Activated T-cell treated with anti-CD3 and anti-CD28 coated beads, Interleukin-2, amount 50 U/mL, for 72 hours (primary cell): ENCODE measurements at regions not wholly inside any gene's neighbourhood (a gene's known extent, or its start where the extent isn't known, plus 50 kb on each side); places are given as distances from the start of the nearest gene placed in this dataset.

Experiments used
- ATAC-seq, 2 donors: fragments of 150-1000 bp; cut with Tn5 transposase; replicated peaks in 1 of 2; 2 replicates each; pipeline ENCODE4 v1.10.0; 2021; ENCODE audit warnings: moderate library complexity in 2 of 2, mild to moderate bottlenecking in 1 of 2
- DNase-seq, 2 donors: peaks; one replicate each; pipeline ENCODE4 v3.0.0; 2021 to 2022; ENCODE audit warnings: mixed read lengths in 1 of 2
- H3K27ac Mint-ChIP-seq: one replicate; pipeline ENCODE4 v1.8.0; 2022; ENCODE audit warnings: mild to moderate bottlenecking, moderate library complexity, mixed read lengths
- H3K27me3 Mint-ChIP-seq: one replicate; pipeline ENCODE4 v1.8.0; 2022; ENCODE audit warnings: low read depth, mixed read lengths
- H3K36me3 Mint-ChIP-seq, 2 donors: one replicate each; pipeline ENCODE4 v1.8.0; 2022; ENCODE audit warnings: mixed read lengths in 2 of 2, mild to moderate bottlenecking in 1 of 2; ENCODE audit not compliant: insufficient read depth in 2 of 2
- H3K4me1 Mint-ChIP-seq: one replicate; pipeline ENCODE4 v1.8.0; 2022; ENCODE audit warnings: low read depth, mixed read lengths
- H3K4me3 Mint-ChIP-seq, 2 donors: one replicate each; pipeline ENCODE4 v1.8.0; 2022; ENCODE audit warnings: mild to moderate bottlenecking in 2 of 2, mixed read lengths in 2 of 2, moderate library complexity in 2 of 2
- H3K9me3 Mint-ChIP-seq, 2 donors: one replicate each; pipeline ENCODE4 v1.8.0; 2022; ENCODE audit warnings: mixed read lengths in 2 of 2

DNA sequence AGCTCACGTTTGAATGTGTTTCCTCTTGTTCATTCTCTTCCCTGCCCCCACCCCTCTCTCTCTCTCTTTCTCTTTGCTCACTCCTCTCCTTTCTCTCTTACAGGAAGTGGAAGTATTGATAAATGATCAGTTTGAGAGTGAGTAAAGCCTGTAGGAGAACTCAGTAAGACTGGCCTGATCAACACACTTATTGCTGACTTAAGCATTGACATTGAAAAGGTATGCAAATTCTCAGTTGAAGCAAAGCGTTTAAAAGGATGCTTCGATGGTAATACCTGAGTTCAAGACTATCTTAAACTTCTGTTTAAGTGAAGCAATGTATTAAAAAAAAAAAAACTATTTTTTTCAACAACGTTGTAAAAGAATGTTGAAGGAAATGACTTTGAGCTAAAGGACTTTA is 115.7 kb upstream of the DDX18 start:
- DNase-seq (no peak), ATAC-seq (no peak)
- H3K27me3 Mint-ChIP-seq = no peaks in the 10 kb centered on the region
- no peaks in the 10 kb centered on the region for H3K4me1 Mint-ChIP-seq
- no peaks in the 10 kb centered on the region for H3K9me3 Mint-ChIP-seq
- no peak overlapping the region for H3K27ac Mint-ChIP-seq
- no peaks in the 10 kb centered on the region for H3K36me3 Mint-ChIP-seq
- H3K4me3 Mint-ChIP-seq = no peak overlapping the region

DNA sequence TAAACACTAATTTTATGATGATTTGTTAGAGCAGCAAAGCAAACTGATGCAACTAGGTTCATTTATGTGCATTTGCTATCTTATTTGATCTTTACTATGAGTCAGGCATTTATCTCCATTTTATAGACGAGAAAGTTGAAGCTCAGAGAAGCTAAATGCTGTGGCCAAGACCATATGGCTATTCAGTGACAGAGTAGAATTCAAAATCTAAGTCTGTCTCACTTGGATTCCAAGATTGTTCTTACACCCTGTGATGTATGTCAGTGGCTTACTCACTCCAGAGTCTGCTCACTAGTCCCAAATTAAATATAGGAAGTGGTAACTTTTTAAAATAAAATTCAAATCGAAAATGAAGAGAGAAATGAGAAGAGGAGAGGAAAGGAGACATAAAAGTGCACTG is 114.0 kb upstream of the DDX18 start:
- Mint-ChIP-seq H3K27me3 (no peaks in the 10 kb centered on the region), H3K4me3 (no peak overlapping the region), H3K36me3 (no peaks in the 10 kb centered on the region), H3K27ac (no peak overlapping the region), H3K9me3 (peaks cover 0 to 4% of the 10 kb centered on the region in 2 donors), H3K4me1 (no peaks in the 10 kb centered on the region)
- ATAC-seq (no peak), DNase-seq (no peak)

DNA sequence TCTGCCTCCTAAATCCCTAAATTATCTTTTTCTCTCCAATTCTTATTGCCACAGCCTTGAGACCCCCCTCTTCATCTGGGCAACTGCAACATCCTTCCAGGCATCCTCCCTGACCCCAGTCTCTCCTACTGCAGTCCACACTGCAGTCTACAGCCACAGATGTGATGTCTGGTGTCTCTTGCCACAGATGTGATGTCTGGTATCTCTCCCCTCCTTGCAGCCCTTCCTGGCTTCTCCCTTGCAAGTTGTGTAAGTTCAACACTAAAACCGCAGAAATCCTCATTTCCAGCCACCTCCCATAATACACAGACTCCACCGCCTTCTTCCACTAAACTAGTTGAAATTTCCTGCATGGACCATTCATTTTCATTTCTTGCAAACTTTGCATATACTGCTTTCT is 113.1 kb upstream of the DDX18 start:
- DNase-seq (no peak), ATAC-seq (no peak)
- no peaks in the 10 kb centered on the region for H3K4me1 Mint-ChIP-seq
- H3K4me3 Mint-ChIP-seq = no peak overlapping the region
- H3K9me3 Mint-ChIP-seq = peaks cover 0 to 4% of the 10 kb centered on the region in 2 donors
- no peaks in the 10 kb centered on the region for H3K27me3 Mint-ChIP-seq
- no peaks in the 10 kb centered on the region for H3K36me3 Mint-ChIP-seq
- H3K27ac Mint-ChIP-seq = no peak overlapping the region

DNA sequence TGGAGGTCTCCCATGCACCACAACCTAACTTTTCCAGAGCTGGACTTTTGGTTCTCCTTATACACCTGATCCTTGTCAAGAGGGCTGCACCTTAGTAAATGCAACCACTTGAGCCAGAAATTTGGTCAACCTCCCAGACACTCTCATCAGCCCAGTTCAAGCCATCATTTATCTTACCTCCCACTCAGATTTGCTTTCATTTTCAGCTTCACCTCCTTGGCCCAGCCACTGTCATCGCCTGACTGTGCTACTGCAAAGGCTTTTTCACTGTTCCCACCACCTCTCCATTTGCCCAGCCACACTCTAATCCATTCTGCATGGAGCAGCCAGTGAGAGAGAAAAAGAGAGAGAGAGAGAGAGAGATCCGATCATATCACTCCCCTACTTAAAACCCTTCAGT is 112.4 kb upstream of the DDX18 start:
- no peaks in the 10 kb centered on the region for H3K4me1 Mint-ChIP-seq
- H3K27ac Mint-ChIP-seq = no peak overlapping the region
- H3K36me3 Mint-ChIP-seq = no peaks in the 10 kb centered on the region

DNA sequence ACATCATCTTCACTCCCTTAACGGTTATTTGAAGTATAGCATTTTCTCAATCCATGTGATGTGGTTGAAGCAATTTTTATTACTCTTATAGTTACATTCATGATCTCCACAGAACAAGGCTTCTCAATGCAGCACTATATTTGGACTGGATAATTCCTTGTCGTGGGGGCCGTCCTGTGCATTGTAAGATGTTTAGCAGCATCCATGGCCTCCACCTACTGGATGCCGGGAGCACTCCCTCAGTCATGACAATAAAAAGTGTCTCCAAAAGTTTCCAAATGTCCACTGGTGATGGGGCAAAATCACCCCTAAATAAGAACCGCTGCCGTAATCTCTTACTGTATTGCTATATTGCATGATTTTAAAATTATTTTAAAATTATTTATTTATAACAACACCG is 110.6 kb upstream of the DDX18 start:
- DNase-seq (no peak), ATAC-seq (no peak)
- H3K9me3 Mint-ChIP-seq = peaks cover 0 to 4% of the 10 kb centered on the region in 2 donors
- no peak overlapping the region for H3K27ac Mint-ChIP-seq
- H3K36me3 Mint-ChIP-seq = no peaks in the 10 kb centered on the region
- H3K4me1 Mint-ChIP-seq = no peaks in the 10 kb centered on the region
- no peak overlapping the region for H3K4me3 Mint-ChIP-seq
- H3K27me3 Mint-ChIP-seq = peaks cover 3% of the 10 kb centered on the region

More for the DNA sequence above, 112.4 kb upstream of the DDX18 start:
- Mint-ChIP-seq H3K4me3 (no peak overlapping the region), H3K9me3 (peaks cover 0 to 4% of the 10 kb centered on the region in 2 donors), H3K27me3 (no peaks in the 10 kb centered on the region)
- no peak for ATAC-seq
- no peak for DNase-seq

DNA sequence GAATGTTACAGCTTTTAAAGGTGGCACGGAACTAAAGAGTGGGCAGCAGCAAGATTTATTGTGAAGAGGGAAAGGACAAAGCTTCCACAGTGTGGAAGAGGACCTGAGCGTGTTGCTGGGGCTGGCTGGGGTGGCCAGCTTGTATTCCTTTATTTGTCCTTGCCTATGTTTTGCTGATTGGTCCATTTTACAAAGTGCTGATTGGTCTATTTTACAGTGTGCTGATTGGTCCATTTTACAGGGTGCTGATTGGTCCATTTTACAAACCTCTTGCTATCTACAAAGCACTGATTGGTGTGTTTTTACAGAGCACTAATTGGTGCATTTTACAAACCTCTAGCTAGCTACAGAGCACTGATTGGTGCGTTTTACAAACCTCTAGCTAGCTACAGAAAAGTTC is 109.7 kb upstream of the DDX18 start:
- H3K27ac Mint-ChIP-seq = no peak overlapping the region
- H3K36me3 Mint-ChIP-seq = no peaks in the 10 kb centered on the region
- no peak for DNase-seq
- H3K27me3 Mint-ChIP-seq = peaks cover 6% of the 10 kb centered on the region
- H3K9me3 Mint-ChIP-seq = peaks cover 0 to 4% of the 10 kb centered on the region in 2 donors
- no peaks in the 10 kb centered on the region for H3K4me1 Mint-ChIP-seq
- ATAC-seq = no peak
- no peak overlapping the region for H3K4me3 Mint-ChIP-seq

DNA sequence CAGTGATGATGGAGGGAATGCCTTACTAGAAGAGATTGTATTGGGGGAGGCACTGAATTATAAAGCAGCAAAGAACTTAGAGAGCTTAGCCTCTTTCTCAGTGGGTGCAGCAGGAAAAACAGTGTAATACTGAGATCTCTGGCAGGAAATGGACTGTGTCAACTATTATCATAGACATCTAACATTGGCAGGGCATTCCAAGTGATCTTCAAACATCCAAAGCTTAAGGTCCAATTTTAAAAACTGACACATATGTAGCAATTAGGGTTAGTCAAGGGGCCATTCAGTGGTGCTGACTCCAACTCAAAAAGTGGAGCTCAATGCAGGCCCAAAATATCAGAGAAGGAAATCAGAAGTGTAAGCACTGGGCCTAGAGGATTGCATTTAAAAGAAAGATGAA is 106.6 kb upstream of the DDX18 start:
- Mint-ChIP-seq H3K36me3 (no peaks in the 10 kb centered on the region), H3K9me3 (peaks cover 0 to 8% of the 10 kb centered on the region in 2 donors), H3K27ac (no peak overlapping the region), H3K4me3 (no peak overlapping the region), H3K4me1 (no peaks in the 10 kb centered on the region), H3K27me3 (peaks cover 6% of the 10 kb centered on the region)
- no peak for ATAC-seq
- no peak for DNase-seq

DNA sequence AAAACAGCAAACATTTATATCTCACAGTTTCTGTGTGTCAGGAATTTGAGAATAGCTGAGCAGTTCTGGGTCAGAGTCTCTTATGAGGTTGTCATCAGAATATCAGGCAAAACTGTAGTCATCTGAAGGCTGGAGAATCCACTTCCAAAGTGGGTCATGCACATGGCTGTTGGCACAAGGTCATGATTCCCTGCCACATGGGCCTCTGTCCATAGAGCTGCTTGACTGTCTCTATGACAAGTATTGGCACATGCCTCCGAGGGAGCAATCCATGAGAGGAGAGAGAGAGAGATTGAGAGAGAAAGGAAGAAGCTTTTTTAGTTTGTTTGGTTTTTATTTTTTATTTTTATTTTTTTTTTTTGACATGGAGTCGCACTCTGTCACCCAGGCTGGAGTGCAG is 101.8 kb upstream of the DDX18 start:
- H3K9me3 Mint-ChIP-seq = peaks cover 0 to 5% of the 10 kb centered on the region in 2 donors

DNA sequence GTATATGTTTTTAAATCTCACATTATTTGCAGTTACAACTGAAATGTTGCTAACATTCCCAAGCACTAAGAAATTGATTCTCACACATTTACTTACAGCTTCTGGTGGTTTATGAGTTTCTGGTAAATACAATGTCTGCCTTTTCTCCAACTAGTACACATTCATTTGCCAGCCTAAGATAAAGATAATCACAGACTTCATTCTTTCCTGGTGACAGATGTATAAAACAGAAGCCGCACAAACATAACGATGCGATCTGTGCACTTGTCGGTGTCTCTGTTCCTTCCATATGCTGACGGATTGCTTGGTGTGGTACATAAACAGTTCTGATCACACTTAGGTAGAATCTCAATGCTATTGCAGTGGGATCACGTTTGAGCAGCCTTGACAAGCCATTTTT is 100.4 kb upstream of the DDX18 start:
- Mint-ChIP-seq H3K27ac (no peak overlapping the region), H3K27me3 (peaks cover 6% of the 10 kb centered on the region), H3K4me1 (no peaks in the 10 kb centered on the region), H3K4me3 (no peak overlapping the region), H3K9me3 (peaks cover 0 to 5% of the 10 kb centered on the region in 2 donors), H3K36me3 (no peaks in the 10 kb centered on the region)
- no peak for DNase-seq
- ATAC-seq = no peak

More for the DNA sequence above, 101.8 kb upstream of the DDX18 start:
- DNase-seq = no peak
- ATAC-seq = no peak
- Mint-ChIP-seq H3K27me3 (peaks cover 6% of the 10 kb centered on the region), H3K36me3 (no peaks in the 10 kb centered on the region), H3K4me3 (no peak overlapping the region), H3K27ac (no peak overlapping the region), H3K4me1 (no peaks in the 10 kb centered on the region)

DNA sequence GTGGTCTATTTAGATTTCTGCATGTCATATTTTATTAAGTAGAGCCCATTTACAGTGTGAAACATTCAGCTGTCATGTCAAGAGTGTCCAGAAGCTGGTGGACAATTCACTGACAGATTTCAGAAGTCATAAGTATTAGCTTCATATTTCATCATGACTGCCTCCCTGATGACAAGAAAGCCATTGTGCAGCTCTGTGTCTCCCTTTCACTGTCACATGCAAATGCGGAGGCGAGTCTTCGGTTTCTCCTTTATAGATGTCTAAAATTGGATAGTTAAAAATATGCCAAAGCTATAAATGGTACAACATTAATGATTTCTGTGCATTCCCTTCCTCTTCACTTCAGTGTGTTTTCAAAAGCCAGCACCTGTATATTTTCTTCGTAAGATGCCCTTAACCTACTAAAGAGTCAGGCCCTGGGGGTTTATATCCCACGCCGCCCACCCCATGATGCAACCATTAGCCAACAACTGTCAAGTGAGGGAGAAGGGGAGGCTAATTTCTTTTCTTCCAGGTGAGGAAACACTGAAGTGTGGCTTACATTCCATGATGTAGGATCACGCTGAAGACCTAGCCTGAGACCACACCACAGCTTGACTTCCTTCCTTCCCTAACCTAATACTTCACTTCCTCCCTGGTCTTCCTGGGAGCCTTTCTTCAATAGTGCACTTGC is 99.6 kb upstream of the DDX18 start:
- H3K9me3 Mint-ChIP-seq = peaks cover 0 to 5% of the 10 kb centered on the region in 2 donors
- ATAC-seq = no peak

DNA sequence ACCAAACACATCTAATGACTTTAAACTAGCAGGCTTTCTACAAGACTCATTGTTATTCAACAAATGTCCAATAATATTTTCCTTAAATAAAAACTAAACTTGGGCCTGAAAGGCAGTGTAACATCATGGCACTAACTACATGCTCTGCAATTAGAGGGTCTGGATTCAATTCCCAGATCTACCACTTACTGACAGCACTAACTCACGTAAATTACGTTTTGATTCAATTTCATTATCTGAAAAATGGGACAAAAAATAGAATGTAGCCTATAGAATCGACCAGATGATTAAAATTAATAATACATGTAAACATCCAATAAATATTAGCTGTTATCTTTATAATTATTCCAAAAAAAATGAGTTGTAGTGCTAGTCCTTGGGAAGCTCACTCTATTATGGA is 98.0 kb upstream of the DDX18 start:
- ATAC-seq = no peak
- no peak for DNase-seq
- H3K4me3 Mint-ChIP-seq = no peak overlapping the region
- peaks cover 0 to 3% of the 10 kb centered on the region in 2 donors for H3K9me3 Mint-ChIP-seq
- no peak overlapping the region for H3K27ac Mint-ChIP-seq
- no peaks in the 10 kb centered on the region for H3K36me3 Mint-ChIP-seq
- no peaks in the 10 kb centered on the region for H3K4me1 Mint-ChIP-seq
- peaks cover 6% of the 10 kb centered on the region for H3K27me3 Mint-ChIP-seq

More for the DNA sequence above, 99.6 kb upstream of the DDX18 start:
- Mint-ChIP-seq H3K27me3 (peaks cover 6% of the 10 kb centered on the region), H3K36me3 (no peaks in the 10 kb centered on the region), H3K27ac (no peak overlapping the region), H3K4me3 (no peak overlapping the region), H3K4me1 (no peaks in the 10 kb centered on the region)
- DNase-seq = no peak

DNA sequence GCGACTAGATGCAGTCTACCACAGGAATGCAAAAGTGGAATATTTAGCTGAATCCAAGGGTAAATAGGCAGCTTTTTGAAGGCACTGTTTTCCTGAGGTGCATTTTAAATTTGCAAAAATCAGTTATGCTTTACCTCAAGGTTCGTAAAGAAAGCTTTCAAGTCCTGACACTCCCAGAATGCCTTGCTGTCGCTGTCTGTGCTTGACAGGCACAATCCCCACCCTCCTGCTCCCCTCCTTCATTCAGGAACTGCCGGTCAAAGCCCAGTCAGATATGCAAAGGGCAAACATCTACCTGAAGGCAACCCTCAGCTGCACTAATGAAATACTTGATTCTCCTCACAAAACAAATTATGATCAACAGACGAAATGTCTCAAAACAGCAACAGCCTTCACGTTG is 97.4 kb upstream of the DDX18 start:
- Mint-ChIP-seq H3K9me3 (peaks cover 0 to 3% of the 10 kb centered on the region in 2 donors), H3K4me3 (no peak overlapping the region), H3K27ac (no peak overlapping the region), H3K36me3 (no peaks in the 10 kb centered on the region), H3K27me3 (peaks cover 6% of the 10 kb centered on the region), H3K4me1 (no peaks in the 10 kb centered on the region)
- no peak for DNase-seq
- ATAC-seq = no peak

DNA sequence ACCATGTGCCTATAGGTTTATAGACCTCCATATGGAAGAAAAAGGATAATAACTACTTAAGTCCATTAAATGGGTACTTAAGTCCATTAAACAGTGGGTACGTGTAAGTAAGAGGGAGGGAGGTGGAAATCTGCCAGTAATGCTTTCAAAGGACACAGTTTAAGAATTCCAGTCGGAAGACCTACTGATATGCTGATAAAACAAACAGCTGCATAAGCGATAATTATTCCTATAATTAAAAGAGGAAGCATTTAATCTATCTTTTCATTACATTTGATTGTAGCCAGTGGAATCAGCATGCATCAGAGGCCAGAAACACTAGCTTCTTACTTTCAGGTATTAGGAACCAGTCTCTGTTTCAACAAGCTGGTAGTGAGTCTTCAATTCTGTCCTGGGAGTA is 96.4 kb upstream of the DDX18 start:
- peaks cover 6% of the 10 kb centered on the region for H3K27me3 Mint-ChIP-seq
- H3K4me3 Mint-ChIP-seq = no peak overlapping the region
- no peak for DNase-seq
- H3K36me3 Mint-ChIP-seq = no peaks in the 10 kb centered on the region
- peaks cover 0 to 1% of the 10 kb centered on the region in 2 donors for H3K9me3 Mint-ChIP-seq
- ATAC-seq = no peak
- H3K27ac Mint-ChIP-seq = no peak overlapping the region
- no peaks in the 10 kb centered on the region for H3K4me1 Mint-ChIP-seq

DNA sequence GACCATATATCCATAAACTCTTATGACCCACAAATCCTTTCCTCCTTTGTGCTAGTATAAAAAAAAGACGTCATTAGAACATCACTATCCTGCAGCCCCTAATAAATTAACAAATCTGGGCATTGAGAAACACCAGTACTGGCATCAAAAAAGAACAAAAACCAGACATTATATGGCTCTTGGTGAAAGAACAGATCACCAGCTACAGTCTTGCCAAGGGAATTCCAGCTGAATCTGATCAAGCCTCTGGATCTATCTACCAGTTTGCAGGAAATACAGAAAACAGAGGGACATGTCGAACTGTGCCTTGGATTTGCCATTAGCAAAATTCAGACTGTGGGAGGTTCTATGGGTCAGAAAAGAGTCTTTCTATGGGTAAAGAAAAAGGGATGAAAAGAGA is 93.7 kb upstream of the DDX18 start:
- no peak for ATAC-seq

More for the DNA sequence above, 93.7 kb upstream of the DDX18 start:
- H3K36me3 Mint-ChIP-seq = no peaks in the 10 kb centered on the region
- no peak overlapping the region for H3K4me3 Mint-ChIP-seq
- no peaks in the 10 kb centered on the region for H3K4me1 Mint-ChIP-seq
- no peaks in the 10 kb centered on the region for H3K9me3 Mint-ChIP-seq
- peaks cover 6% of the 10 kb centered on the region for H3K27me3 Mint-ChIP-seq
- DNase-seq = no peak
- H3K27ac Mint-ChIP-seq = no peak overlapping the region
